ENCODE measurements at regions not wholly inside any gene's neighbourhood (a gene's known extent, or its start where the extent isn't known, plus 50 kb on each side); places are given as distances from the start of the nearest gene placed in this dataset.

DNA sequence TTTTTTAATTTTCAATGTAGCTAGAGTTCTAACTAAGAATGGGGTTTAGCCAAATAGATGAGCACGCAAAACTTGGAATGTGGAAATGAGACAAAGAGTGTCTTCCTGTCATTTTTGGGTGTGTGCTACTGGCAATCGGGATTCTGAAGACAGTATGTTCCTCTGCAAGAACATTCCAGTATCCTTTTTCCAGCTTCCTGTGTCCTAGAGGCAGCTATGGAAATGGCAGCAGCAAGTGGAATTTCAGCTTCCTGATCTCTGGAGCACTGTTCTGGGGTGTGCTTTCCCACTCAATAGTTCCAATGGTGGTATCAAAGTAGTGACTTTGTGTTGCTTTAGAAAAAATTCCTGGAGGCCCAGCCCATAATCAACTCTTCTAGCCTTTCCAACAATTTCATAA, 642.9 kb upstream of the KCNMB2 start:
- no peak for FAIRE-seq
- no peaks in the 10 kb centered on the region for H3K27me3 ChIP-seq (ENCODE audit: control insufficient read depth, insufficient read depth, low read length)

DNA sequence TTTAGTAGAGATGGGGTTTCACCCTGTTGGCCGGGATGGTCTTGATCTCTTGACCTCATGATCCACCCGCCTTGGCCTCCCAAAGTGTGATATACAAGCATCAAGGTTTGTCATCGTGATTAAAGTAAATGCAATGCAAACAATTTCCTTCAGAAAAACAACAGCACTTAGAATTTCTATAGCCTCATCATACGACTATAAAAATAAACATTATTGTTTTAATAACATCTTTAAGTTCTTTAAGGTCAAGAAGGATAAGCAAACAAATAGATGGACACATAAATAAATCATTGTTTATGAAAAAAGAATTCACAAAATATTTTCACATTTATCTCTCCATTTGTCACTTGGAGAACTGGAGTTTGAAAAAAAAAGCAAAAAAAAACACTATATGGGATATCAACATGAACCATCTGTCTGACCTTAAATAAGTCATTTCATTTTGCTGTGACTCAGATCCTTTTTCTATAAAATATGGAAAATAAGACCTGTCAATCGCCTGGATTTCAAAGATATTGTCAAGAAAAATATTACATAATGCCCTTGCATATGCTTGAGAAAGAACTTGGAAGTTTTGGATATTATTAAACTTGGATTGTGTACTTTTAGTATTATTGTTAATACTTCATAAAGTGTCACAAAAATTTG, 642.0 kb upstream of the KCNMB2 start:
- DNase-seq (ENCODE audit: low read depth) (no peak), FAIRE-seq (no peak)
- Histone ChIP-seq H3K27me3 (ENCODE audit: control insufficient read depth, insufficient read depth, low read length) (no peaks in the 10 kb centered on the region), H3K36me3 (ENCODE audit: control insufficient read depth, insufficient read depth, low read length) (no peaks in the 10 kb centered on the region), H3K4me3 (ENCODE audit: low read depth, low read length) (no peak overlapping the region)
- TF ChIP-seq, protein P1, sequence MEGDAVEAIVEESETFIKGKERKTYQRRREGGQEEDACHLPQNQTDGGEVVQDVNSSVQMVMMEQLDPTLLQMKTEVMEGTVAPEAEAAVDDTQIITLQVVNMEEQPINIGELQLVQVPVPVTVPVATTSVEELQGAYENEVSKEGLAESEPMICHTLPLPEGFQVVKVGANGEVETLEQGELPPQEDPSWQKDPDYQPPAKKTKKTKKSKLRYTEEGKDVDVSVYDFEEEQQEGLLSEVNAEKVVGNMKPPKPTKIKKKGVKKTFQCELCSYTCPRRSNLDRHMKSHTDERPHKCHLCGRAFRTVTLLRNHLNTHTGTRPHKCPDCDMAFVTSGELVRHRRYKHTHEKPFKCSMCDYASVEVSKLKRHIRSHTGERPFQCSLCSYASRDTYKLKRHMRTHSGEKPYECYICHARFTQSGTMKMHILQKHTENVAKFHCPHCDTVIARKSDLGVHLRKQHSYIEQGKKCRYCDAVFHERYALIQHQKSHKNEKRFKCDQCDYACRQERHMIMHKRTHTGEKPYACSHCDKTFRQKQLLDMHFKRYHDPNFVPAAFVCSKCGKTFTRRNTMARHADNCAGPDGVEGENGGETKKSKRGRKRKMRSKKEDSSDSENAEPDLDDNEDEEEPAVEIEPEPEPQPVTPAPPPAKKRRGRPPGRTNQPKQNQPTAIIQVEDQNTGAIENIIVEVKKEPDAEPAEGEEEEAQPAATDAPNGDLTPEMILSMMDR (IDR thresholded peaks at IDR 0.05; ENCODE audit: insufficient read depth, low read length, severe bottlenecking) = no peak

More for the DNA sequence above, 642.9 kb upstream of the KCNMB2 start:
- Histone ChIP-seq H3K36me3 (ENCODE audit: control insufficient read depth, insufficient read depth, low read length) (no peaks in the 10 kb centered on the region), H3K4me3 (ENCODE audit: low read depth, low read length) (no peak overlapping the region)
- TF ChIP-seq, protein P1 (IDR thresholded peaks at IDR 0.05; ENCODE audit: insufficient read depth, low read length, severe bottlenecking) = no peak
- no peak for DNase-seq (ENCODE audit: low read depth)

- H3K36me3 ChIP-seq (ENCODE audit: control insufficient read depth, insufficient read depth, low read length) = no peaks in the 10 kb centered on the region
- TF ChIP-seq, protein P1 (IDR thresholded peaks at IDR 0.05; ENCODE audit: insufficient read depth, low read length, severe bottlenecking) = no peak
- H3K4me3 ChIP-seq (ENCODE audit: low read depth, low read length) = no peak overlapping the region
- no peaks in the 10 kb centered on the region for H3K27me3 ChIP-seq (ENCODE audit: control insufficient read depth, insufficient read depth, low read length)
- FAIRE-seq (peak; percentile 18), DNase-seq (ENCODE audit: low read depth) (no peak)
Measured at GRCh38 chr3:177898185-177898584, 638.1 kb upstream of the KCNMB2 start.

DNA sequence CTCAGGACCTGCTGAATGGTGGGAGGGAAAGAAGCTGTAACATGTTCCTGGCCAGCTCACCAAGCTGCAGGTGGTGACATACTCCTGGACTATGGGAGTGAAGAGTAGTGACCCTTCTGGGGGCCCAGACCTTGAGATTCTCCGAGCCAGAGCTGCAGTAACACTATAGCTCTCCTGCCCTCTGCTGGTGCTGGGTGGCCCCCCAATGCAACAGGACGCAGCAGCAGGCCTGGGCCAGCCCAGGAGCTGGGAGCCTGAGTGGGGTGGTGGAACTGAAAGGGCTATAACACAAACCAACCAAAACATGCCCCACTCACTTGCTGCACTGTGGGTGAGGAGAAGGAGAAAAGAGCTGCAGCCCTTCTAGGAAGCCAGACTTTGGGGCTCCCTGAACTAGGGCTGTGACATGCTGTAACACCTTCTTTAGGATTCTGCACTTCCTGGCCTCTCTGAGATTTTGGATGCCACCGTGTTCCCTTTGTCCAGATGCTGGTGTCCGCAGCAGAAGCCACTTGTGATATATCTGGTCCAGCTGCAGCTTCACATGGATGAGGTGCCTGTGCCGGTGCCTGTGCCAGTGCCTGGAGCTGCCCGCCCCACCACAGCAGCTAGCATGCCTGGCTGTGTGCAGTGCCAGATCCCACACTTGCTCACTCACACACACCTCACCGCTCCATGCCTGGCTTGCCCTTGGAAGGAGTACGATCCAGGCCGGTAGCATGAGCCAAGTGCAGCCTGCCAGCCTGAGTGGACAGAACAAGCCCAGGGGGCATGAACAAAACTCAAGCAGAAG, 636.8 kb upstream of the KCNMB2 start:
- H3K27me3 ChIP-seq (ENCODE audit: control insufficient read depth, insufficient read depth, low read length) = no peaks in the 10 kb centered on the region
- no peaks in the 10 kb centered on the region for H3K36me3 ChIP-seq (ENCODE audit: control insufficient read depth, insufficient read depth, low read length)
- DNase-seq (ENCODE audit: low read depth) = no peak
- TF ChIP-seq, protein P1 (IDR thresholded peaks at IDR 0.05; ENCODE audit: insufficient read depth, low read length, severe bottlenecking) = no peak
- no peak overlapping the region for H3K4me3 ChIP-seq (ENCODE audit: low read depth, low read length)
- no peak for FAIRE-seq

DNA sequence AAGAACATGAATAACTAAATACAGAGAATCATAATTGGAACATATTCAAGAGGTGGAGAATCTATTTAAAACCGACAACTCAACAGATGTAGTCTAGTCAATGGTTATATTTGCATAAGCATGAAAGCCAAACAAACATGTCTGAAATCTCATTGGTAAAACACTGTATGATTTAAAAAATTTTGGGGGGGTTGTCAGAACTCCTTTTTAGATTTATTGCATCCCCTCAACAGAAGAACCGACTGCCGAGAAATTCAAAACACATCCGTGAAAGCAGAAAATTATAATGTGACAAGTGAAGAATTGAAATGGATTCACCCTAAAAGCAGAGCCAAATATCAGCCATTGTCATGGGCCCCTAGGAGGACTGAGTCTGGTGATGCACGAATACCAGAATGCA, 633.4 kb upstream of the KCNMB2 start:
- Histone ChIP-seq H3K36me3 (ENCODE audit: control insufficient read depth, insufficient read depth, low read length) (no peaks in the 10 kb centered on the region), H3K27me3 (ENCODE audit: control insufficient read depth, insufficient read depth, low read length) (no peaks in the 10 kb centered on the region), H3K4me3 (ENCODE audit: low read depth, low read length) (no peak overlapping the region)
- no peak for DNase-seq (ENCODE audit: low read depth)
- FAIRE-seq = no peak
- TF ChIP-seq, protein P1 (IDR thresholded peaks at IDR 0.05; ENCODE audit: insufficient read depth, low read length, severe bottlenecking) = no peak
